ENCODE measurements at regions not wholly inside any gene's neighbourhood (a gene's known extent, or its start where the extent isn't known, plus 50 kb on each side); places are given as distances from the start of the nearest gene placed in this dataset.

- Histone ChIP-seq H2AFZ (no peak overlapping the region), H3K27ac (peak overlapping the region; percentile 70), H3K79me2 (no peaks in the 10 kb centered on the region), H3K4me2 (ENCODE audit: low read length) (no peak overlapping the region), H3K36me3 (ENCODE audit: control insufficient read depth, insufficient read depth, low read length) (no peaks in the 10 kb centered on the region), H3K4me1 (peaks cover 12% of the 10 kb centered on the region), H3K9me3 (ENCODE audit: control insufficient read depth, low read length) (no peaks in the 10 kb centered on the region), H3K9ac (no peak overlapping the region), H3K27me3 (ENCODE audit: control insufficient read depth, insufficient read depth, low read length) (no peaks in the 10 kb centered on the region), H3K4me3 (ENCODE audit: low read depth, low read length) (no peak overlapping the region)
- no peak for TF ChIP-seq CTCF (IDR thresholded peaks at IDR 0.05)
Measured at GRCh38 chr2:8458503-8459459, 223.1 kb upstream of the ID2 start.

- no peak overlapping the region for H3K4me3 ChIP-seq (ENCODE audit: low read depth, low read length)
- no peaks in the 10 kb centered on the region for H3K36me3 ChIP-seq (ENCODE audit: control insufficient read depth, insufficient read depth, low read length)
- no peaks in the 10 kb centered on the region for H3K79me2 ChIP-seq
- H3K9me3 ChIP-seq (ENCODE audit: control insufficient read depth, low read length) = no peaks in the 10 kb centered on the region
- no peak overlapping the region for H2AFZ ChIP-seq
- TF ChIP-seq CTCF (IDR thresholded peaks at IDR 0.05) = no peak
- no peak overlapping the region for H3K9ac ChIP-seq
- H3K4me1 ChIP-seq = peaks cover 12% of the 10 kb centered on the region
- H3K4me2 ChIP-seq (ENCODE audit: low read length) = no peak overlapping the region
- no peak overlapping the region for H3K27ac ChIP-seq
- no peaks in the 10 kb centered on the region for H3K27me3 ChIP-seq (ENCODE audit: control insufficient read depth, insufficient read depth, low read length)
Measured at GRCh38 chr2:8459474-8459873, 222.4 kb upstream of the ID2 start.

- Histone ChIP-seq H3K4me3 (ENCODE audit: low read depth, low read length) (no peak overlapping the region), H3K4me2 (ENCODE audit: low read length) (no peak overlapping the region), H3K9me3 (ENCODE audit: control insufficient read depth, low read length) (no peaks in the 10 kb centered on the region), H3K27ac (no peak overlapping the region), H3K4me1 (peaks cover 12% of the 10 kb centered on the region), H2AFZ (no peak overlapping the region), H3K9ac (no peak overlapping the region), H3K79me2 (no peaks in the 10 kb centered on the region), H3K36me3 (ENCODE audit: control insufficient read depth, insufficient read depth, low read length) (no peaks in the 10 kb centered on the region), H3K27me3 (ENCODE audit: control insufficient read depth, insufficient read depth, low read length) (no peaks in the 10 kb centered on the region)
- no peak for TF ChIP-seq CTCF (IDR thresholded peaks at IDR 0.05)
Measured at GRCh38 chr2:8461341-8461740, 220.5 kb upstream of the ID2 start.

GRCh38 chr2:8462280-8462679 lies 219.6 kb upstream of the ID2 start:
- H3K27me3 ChIP-seq (ENCODE audit: control insufficient read depth, insufficient read depth, low read length) = no peaks in the 10 kb centered on the region
- H3K4me2 ChIP-seq (ENCODE audit: low read length) = no peak overlapping the region
- H3K4me3 ChIP-seq (ENCODE audit: low read depth, low read length) = no peak overlapping the region
- no peaks in the 10 kb centered on the region for H3K36me3 ChIP-seq (ENCODE audit: control insufficient read depth, insufficient read depth, low read length)
- no peak for TF ChIP-seq CTCF (IDR thresholded peaks at IDR 0.05)
- H3K27ac ChIP-seq = no peak overlapping the region
- H3K79me2 ChIP-seq = no peaks in the 10 kb centered on the region
- H3K4me1 ChIP-seq = peaks cover 12% of the 10 kb centered on the region
- no peak overlapping the region for H3K9ac ChIP-seq
- H3K9me3 ChIP-seq (ENCODE audit: control insufficient read depth, low read length) = no peaks in the 10 kb centered on the region
- H2AFZ ChIP-seq = no peak overlapping the region

Data from parathyroid adenoma (tissue), 2 donors.